ENCODE measurements at regions not wholly inside any gene's neighbourhood (a gene's known extent, or its start where the extent isn't known, plus 50 kb on each side); places are given as distances from the start of the nearest gene placed in this dataset.

DNA sequence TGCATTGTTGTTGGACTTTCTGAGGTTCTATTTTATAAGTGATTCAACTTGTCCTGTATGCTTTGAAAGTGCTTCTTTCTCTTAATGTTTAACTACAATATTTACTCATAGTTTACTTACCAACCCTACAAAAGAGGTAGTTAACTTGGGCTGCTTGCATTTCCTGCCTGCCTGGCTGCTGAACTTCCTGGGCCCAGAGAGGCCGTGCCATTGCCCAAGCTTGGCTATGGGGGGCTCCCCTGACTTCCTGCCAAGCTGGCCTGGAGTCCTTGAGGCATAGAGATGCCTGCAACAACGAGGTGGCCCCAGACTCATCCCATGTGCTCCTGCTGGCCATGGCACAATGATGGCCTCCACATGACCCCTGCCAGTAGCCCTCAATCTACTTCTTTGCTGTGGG is 361.6 kb upstream of the PLD5 start:
- no peak for TF ChIP-seq POLR2A (IDR thresholded peaks at IDR 0.05)
- TF ChIP-seq, protein P1, sequence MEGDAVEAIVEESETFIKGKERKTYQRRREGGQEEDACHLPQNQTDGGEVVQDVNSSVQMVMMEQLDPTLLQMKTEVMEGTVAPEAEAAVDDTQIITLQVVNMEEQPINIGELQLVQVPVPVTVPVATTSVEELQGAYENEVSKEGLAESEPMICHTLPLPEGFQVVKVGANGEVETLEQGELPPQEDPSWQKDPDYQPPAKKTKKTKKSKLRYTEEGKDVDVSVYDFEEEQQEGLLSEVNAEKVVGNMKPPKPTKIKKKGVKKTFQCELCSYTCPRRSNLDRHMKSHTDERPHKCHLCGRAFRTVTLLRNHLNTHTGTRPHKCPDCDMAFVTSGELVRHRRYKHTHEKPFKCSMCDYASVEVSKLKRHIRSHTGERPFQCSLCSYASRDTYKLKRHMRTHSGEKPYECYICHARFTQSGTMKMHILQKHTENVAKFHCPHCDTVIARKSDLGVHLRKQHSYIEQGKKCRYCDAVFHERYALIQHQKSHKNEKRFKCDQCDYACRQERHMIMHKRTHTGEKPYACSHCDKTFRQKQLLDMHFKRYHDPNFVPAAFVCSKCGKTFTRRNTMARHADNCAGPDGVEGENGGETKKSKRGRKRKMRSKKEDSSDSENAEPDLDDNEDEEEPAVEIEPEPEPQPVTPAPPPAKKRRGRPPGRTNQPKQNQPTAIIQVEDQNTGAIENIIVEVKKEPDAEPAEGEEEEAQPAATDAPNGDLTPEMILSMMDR (IDR thresholded peaks at IDR 0.05), result no peak
